NOMO-1 (cell line): ENCODE measurements at regions not wholly inside any gene's neighbourhood (a gene's known extent, or its start where the extent isn't known, plus 50 kb on each side); places are given as distances from the start of the nearest gene placed in this dataset.

Source experiments
- DNase-seq, 2 experiments: peaks; one replicate each; lab custom pipeline; 2025; ENCODE audit not compliant: unreplicated experiment in 2 of 2; lab: John Stamatoyannopoulos, UW

- no peak for DNase-seq
Measured at GRCh38 chr4:35364321-35364870, 879.9 kb downstream of the ARAP2 start.

GRCh38 chr4:35365186-35365585 is 879.1 kb downstream of the ARAP2 start:
- DNase-seq: no peak

GRCh38 chr4:35399912-35400311 is 844.4 kb downstream of the ARAP2 start:
- no peak for DNase-seq

- no peak for DNase-seq
Measured at GRCh38 chr4:35423104-35423503, 821.2 kb downstream of the ARAP2 start.

- no peak for DNase-seq
Measured at GRCh38 chr4:35447474-35447873, 796.8 kb downstream of the ARAP2 start.

GRCh38 chr4:35459045-35459444 is 785.3 kb downstream of the ARAP2 start:
- no peak for DNase-seq

GRCh38 chr4:35461931-35462659 is 782.2 kb downstream of the ARAP2 start:
- DNase-seq: no peak

GRCh38 chr4:35463251-35463952 is 780.9 kb downstream of the ARAP2 start:
- DNase-seq: no peak

- DNase-seq: no peak
Measured at GRCh38 chr4:35464964-35465528, 779.3 kb downstream of the ARAP2 start.

- DNase-seq: no peak
Measured at GRCh38 chr4:35491093-35491492, 753.2 kb downstream of the ARAP2 start.

GRCh38 chr4:35493977-35494376 is 750.3 kb downstream of the ARAP2 start:
- DNase-seq: no peak

- DNase-seq: no peak
Measured at GRCh38 chr4:35494955-35495354, 749.4 kb downstream of the ARAP2 start.

GRCh38 chr4:35500812-35501211 is 743.5 kb downstream of the ARAP2 start:
- DNase-seq: no peak

- no peak for DNase-seq
Measured at GRCh38 chr4:35503435-35503834, 740.9 kb downstream of the ARAP2 start.

- peak; percentile 4 to 36 for DNase-seq
Measured at GRCh38 chr4:35506161-35506560, 738.2 kb downstream of the ARAP2 start.

- no peak for DNase-seq
Measured at GRCh38 chr4:35511851-35512250, 732.5 kb downstream of the ARAP2 start.

- DNase-seq: no peak
Measured at GRCh38 chr4:35516102-35516501, 728.2 kb downstream of the ARAP2 start.

GRCh38 chr4:35520059-35520458 is 724.3 kb downstream of the ARAP2 start:
- DNase-seq: no peak

- no peak for DNase-seq
Measured at GRCh38 chr4:35521682-35522081, 722.6 kb downstream of the ARAP2 start.

GRCh38 chr4:35525192-35525978 is 718.9 kb downstream of the ARAP2 start:
- DNase-seq: no peak

GRCh38 chr4:35526456-35526855 is 717.9 kb downstream of the ARAP2 start:
- no peak for DNase-seq
